OCI-LY7 (cell line): ENCODE measurements at regions not wholly inside any gene's neighbourhood (a gene's known extent, or its start where the extent isn't known, plus 50 kb on each side); places are given as distances from the start of the nearest gene placed in this dataset.

ENCODE experiments used
- BruUV-seq: library from RNA; stranded (reverse); fragments of 400-500 nt; replicated peaks from 2 replicates; lab custom pipeline; 2021; lab: Mats Ljungman, UMichigan
- CTCF ChIA-PET: fragments of 300-600 bp; sonication (Branson Sonifier 250); formaldehyde crosslinking; loops from one replicate; lab custom pipeline; 2022; ENCODE audit warnings: antibody characterized with exemption; ENCODE audit not compliant: unreplicated experiment; lab: Charles Lee
- POLR2A ChIA-PET: fragments of 300-600 bp; sonication (Branson Sonifier 250); formaldehyde crosslinking; loops from one replicate; lab custom pipeline; 2022; ENCODE audit warnings: antibody characterized with exemption; lab: Charles Lee
- DNase-seq: peaks from one replicate; pipeline ENCODE4 v3.0.0-alpha.2; 2015; ENCODE audit warnings: low spot score
- H2AFZ ChIP-seq: fragments of 200-600 bp; sonication (generic), shearing (Covaris generic); 2 replicates; pipeline ENCODE4 v1.6.1; 2014; ENCODE audit warnings: mild to moderate bottlenecking, antibody characterized with exemption, low read length, moderate library complexity
- H3K27ac ChIP-seq: fragments of 200-600 bp; sonication (generic); 2 replicates; pipeline ENCODE4 v1.5.1; 2014; ENCODE audit warnings: mixed run types, low read depth, mild to moderate bottlenecking, moderate library complexity, low read length, inconsistent platforms; ENCODE audit not compliant: poor library complexity, severe bottlenecking
- H3K36me3 ChIP-seq: fragments of 200-600 bp; sonication (generic); 2 replicates; pipeline ENCODE4 v1.6.1; 2014; ENCODE audit warnings: mild to moderate bottlenecking, antibody characterized with exemption, low read length, moderate library complexity, mixed read lengths; ENCODE audit not compliant: insufficient read depth
- H3K4me1 ChIP-seq: fragments of 200-600 bp; sonication (generic); 2 replicates; pipeline ENCODE4 v1.5.1; 2014; ENCODE audit warnings: mild to moderate bottlenecking, low read length; ENCODE audit not compliant: insufficient read depth, poor library complexity, severe bottlenecking
- H3K4me2 ChIP-seq: fragments of 200-600 bp; sonication (generic); 2 replicates; pipeline ENCODE4 v1.6.1; 2014; ENCODE audit warnings: mild to moderate bottlenecking, low read length
- H3K4me3 ChIP-seq: fragments of 200-600 bp; sonication (generic); 2 replicates; pipeline ENCODE4 v1.5.1; 2014; ENCODE audit warnings: mild to moderate bottlenecking, low read depth, low read length; ENCODE audit not compliant: poor library complexity, severe bottlenecking
- H3K79me2 ChIP-seq: fragments of 200-600 bp; sonication (generic); 2 replicates; pipeline ENCODE4 v1.6.1; 2016; ENCODE audit warnings: low read depth, mild to moderate bottlenecking, low read length, moderate library complexity, mixed read lengths; ENCODE audit not compliant: insufficient read depth
- H3K9me2 ChIP-seq: fragments of 200-600 bp; sonication (generic); 2 replicates; pipeline ENCODE4 v1.6.1; 2016; ENCODE audit warnings: mild to moderate bottlenecking, low read length, mixed read lengths; ENCODE audit not compliant: insufficient read depth
- H3K9me3 ChIP-seq: fragments of 200-600 bp; sonication (generic); 2 replicates; pipeline ENCODE4 v1.6.1; 2014; ENCODE audit warnings: mild to moderate bottlenecking, mixed run types, low read length, mixed read lengths
- H4K20me1 ChIP-seq: fragments of 200-600 bp; sonication (generic); 2 replicates; pipeline ENCODE4 v1.6.1; 2014; ENCODE audit warnings: mild to moderate bottlenecking, antibody characterized with exemption, low read length, moderate library complexity, mixed read lengths; ENCODE audit not compliant: insufficient read depth
- EZH2phosphoT487 ChIP-seq: fragments of 200-600 bp; sonication (generic); IDR thresholded peaks from 2 replicates; pipeline ENCODE4 v1.6.1; 2018; ENCODE audit warnings: low read depth, borderline replicate concordance, mild to moderate bottlenecking, mixed run types, antibody characterized with exemption, low read length, moderate library complexity, mixed read lengths
- intact Hi-C: fragments of 100-400 bp; cut with micrococcal nuclease; formaldehyde crosslinking; loops from one replicate; pipeline ENCODE4 v1.10.0; 2022; ENCODE audit not compliant: unreplicated experiment
- TF ChIP-seq, protein P1 (sequence below): fragments of 200-600 bp; sonication (generic); conservative IDR thresholded peaks from 2 replicates; pipeline ENCODE4 v1.5.1; 2014; ENCODE audit warnings: mild to moderate bottlenecking, antibody characterized with exemption, low read length, moderate library complexity, mixed read lengths

DNA sequence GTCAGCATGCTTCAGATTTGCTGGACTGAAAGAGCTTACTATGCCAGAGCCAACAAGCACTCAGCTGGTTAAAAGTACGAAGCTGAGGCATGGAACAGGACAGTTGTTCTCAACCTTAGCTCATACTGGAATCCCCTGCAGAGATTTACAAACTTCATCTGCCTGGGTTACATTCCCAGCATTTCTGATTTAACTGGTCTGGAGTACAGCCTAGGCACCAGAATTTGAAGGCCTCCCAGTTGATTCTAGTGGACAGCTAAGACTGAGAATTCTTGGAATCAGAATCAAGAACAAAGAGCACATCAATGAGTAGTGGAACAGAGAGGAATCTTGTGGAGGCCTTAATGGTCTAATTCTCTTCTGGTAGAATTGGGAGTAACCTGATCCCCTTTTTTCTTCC is 298.2 kb upstream of the NXPH2 start:
- H3K27ac ChIP-seq: no peak overlapping the region
- ChIA-PET POLR2A (no interaction called here), CTCF (no interaction called here)
- no peaks in the 10 kb centered on the region for H3K4me1 ChIP-seq
- H3K79me2 ChIP-seq: no peaks in the 10 kb centered on the region
- no peaks in the 10 kb centered on the region for H3K9me2 ChIP-seq
- DNase-seq: no peak
- BruUV-seq: no TSS peak
- intact Hi-C loops: no loop called here
- no peaks in the 10 kb centered on the region for H4K20me1 ChIP-seq
- TF ChIP-seq, protein P1, sequence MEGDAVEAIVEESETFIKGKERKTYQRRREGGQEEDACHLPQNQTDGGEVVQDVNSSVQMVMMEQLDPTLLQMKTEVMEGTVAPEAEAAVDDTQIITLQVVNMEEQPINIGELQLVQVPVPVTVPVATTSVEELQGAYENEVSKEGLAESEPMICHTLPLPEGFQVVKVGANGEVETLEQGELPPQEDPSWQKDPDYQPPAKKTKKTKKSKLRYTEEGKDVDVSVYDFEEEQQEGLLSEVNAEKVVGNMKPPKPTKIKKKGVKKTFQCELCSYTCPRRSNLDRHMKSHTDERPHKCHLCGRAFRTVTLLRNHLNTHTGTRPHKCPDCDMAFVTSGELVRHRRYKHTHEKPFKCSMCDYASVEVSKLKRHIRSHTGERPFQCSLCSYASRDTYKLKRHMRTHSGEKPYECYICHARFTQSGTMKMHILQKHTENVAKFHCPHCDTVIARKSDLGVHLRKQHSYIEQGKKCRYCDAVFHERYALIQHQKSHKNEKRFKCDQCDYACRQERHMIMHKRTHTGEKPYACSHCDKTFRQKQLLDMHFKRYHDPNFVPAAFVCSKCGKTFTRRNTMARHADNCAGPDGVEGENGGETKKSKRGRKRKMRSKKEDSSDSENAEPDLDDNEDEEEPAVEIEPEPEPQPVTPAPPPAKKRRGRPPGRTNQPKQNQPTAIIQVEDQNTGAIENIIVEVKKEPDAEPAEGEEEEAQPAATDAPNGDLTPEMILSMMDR: no peak
- TF ChIP-seq EZH2phosphoT487: no peak
- no peak overlapping the region for H3K4me3 ChIP-seq
- H3K9me3 ChIP-seq: no peaks in the 10 kb centered on the region
- H2AFZ ChIP-seq: no peak overlapping the region
- no peaks in the 10 kb centered on the region for H3K36me3 ChIP-seq
- no peak overlapping the region for H3K4me2 ChIP-seq

DNA sequence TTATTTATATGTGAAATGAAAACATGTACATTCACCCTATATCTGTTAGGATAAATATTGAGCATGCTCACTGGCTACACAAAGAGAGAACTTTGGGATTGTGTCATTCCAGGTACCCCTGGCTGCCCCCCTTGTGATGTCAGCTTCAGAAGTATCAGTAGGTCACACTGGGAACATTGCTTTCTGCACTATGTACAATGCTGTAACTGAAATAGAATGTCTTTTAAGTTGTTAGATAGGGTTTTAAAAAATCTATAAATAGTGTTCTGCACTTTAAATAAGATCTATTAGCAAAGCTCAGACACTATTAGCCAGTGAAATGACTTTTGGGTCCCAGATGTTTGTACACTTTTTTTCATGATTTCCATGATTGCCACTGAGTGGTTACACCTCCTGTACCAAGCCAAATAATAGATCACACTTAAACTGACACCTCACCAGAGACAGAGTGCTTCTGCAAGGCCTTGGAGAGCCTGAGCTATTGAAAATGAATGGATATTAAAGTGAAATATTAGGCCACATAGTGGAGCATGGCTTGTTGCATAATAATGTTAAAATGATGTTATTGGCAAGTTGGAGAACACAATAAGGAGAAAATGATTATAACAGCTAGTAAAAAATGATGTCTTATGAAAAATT is 297.0 kb upstream of the NXPH2 start:
- ChIA-PET POLR2A (no interaction called here), CTCF (no interaction called here)
- Histone ChIP-seq H3K4me3 (no peak overlapping the region), H2AFZ (no peak overlapping the region), H3K9me3 (no peaks in the 10 kb centered on the region), H4K20me1 (no peaks in the 10 kb centered on the region), H3K4me1 (no peaks in the 10 kb centered on the region), H3K79me2 (no peaks in the 10 kb centered on the region), H3K27ac (no peak overlapping the region), H3K9me2 (no peaks in the 10 kb centered on the region), H3K4me2 (no peak overlapping the region), H3K36me3 (no peaks in the 10 kb centered on the region)
- no TSS peak for BruUV-seq
- TF ChIP-seq, protein P1: no peak
- no peak for TF ChIP-seq EZH2phosphoT487
- DNase-seq: no peak
- intact Hi-C loops: no loop called here

DNA sequence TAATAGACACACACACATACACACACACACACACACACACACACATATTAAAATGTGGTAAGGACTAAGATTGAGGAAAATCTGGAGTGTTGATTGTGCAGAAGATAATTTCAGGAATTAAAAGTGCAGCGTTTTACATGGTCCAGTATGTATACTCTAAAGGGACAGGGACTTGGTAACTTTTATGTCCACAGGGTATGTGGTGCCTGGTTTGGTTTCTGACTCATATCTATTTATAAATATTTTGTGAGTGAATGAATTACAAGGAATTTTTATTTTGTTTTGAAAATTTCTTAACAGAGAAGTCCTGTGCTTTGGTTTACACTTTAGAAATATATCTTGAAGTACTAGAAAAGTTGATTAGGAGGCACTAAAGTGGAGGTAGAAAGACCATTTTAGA is 287.7 kb upstream of the NXPH2 start:
- TF ChIP-seq, protein P1: no peak
- TF ChIP-seq EZH2phosphoT487: no peak
- H2AFZ ChIP-seq: no peak overlapping the region
- H3K79me2 ChIP-seq: no peaks in the 10 kb centered on the region
- DNase-seq: no peak
- no TSS peak for BruUV-seq
- intact Hi-C loops: no loop called here
- no peaks in the 10 kb centered on the region for H4K20me1 ChIP-seq
- no peaks in the 10 kb centered on the region for H3K9me2 ChIP-seq
- H3K4me1 ChIP-seq: no peaks in the 10 kb centered on the region
- H3K4me2 ChIP-seq: no peak overlapping the region
- CTCF ChIA-PET: no interaction called here
- H3K9me3 ChIP-seq: no peaks in the 10 kb centered on the region
- no peak overlapping the region for H3K4me3 ChIP-seq
- H3K27ac ChIP-seq: no peak overlapping the region
- POLR2A ChIA-PET: no interaction called here
- H3K36me3 ChIP-seq: no peaks in the 10 kb centered on the region
